GM19463 (cell line): ENCODE measurements at regions not wholly inside any gene's neighbourhood (a gene's known extent, or its start where the extent isn't known, plus 50 kb on each side); places are given as distances from the start of the nearest gene placed in this dataset.

Experiments
- ATAC-seq: cut with Tn5 transposase; IDR thresholded peaks from one replicate; pipeline ENCODE4 v1.9.1; 2021; ENCODE audit warnings: mild to moderate bottlenecking, moderate library complexity; ENCODE audit not compliant: unreplicated experiment

DNA sequence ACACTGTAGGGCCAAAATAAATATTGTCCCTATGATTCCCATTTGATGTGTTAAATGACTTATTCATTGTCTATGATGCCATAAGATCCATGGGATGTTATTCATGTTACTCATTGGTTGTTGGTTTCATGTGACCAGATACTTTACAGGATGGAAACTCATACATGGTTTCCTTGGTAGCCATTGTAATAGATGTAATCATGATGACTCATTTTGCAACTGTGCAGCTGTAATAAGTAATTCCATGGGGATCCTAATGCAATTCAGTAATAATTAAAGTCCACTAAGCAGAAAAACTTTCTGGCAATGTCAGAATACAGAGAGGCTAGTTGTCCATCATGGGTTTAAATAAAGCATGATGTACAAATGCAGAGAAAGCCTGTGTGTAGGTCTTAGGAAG is 389.7 kb upstream of the NR3C2 start:
- ATAC-seq: no peak

DNA sequence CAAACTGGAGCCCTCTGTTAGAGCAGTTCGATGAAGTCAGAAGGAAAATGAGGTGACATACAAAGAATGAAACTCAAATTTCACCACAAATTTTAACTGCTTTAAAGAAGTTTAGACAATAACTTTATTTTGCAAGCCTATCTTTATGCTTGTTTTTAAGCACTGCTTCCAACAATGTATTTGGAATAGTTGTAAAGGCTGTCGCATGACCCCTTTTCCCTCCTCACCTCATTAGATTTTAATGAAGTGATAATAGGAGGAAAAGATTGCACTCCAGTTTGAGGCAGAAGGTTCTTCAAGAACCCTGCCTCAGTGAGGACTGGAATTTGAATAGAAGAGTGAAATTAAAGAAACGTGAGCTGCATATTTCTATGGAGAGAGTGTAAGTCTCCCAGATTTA is 386.1 kb upstream of the NR3C2 start:
- no peak for ATAC-seq

DNA sequence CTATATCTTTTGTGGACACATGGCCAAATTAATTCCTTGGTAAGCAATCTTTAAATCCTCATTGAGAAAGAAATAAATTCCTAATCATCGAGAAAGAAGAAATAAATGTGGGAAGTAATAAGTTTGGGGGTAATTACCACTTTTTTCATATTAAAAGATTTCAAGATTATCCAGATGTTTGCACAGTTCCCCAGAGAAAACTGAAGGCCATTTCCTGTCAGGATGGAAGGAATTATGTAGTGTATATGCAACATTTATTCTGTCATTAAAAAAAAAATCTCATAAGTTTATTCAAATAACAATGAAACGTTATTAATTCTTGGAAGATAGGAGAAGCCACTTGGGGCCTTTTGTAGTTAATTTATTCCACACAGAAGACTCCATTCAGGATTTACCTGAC is 385.6 kb upstream of the NR3C2 start:
- ATAC-seq: no peak

- no peak for ATAC-seq
Measured at GRCh38 chr4:148823419-148823769, 381.2 kb upstream of the NR3C2 start.

GRCh38 chr4:148822572-148823418 is 380.6 kb upstream of the NR3C2 start:
- ATAC-seq: no peak

DNA sequence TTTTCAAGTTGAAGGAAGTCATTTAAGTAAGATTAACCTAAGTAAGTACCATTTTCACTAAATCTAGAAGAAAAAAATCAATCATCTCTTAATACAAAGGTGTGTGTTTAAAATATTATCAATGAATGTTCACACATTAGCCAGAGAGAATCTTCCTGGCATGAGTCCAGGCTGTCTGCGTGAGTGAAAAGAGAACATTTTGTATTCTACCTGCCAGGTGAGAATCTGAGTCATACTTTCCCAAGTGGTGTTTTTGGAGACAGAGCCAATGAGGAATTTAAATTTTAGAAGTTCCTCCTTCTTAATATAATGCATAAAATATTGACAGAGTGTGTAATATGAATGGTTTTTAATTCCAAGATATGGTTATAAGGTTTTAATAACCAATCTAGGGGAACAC is 371.8 kb upstream of the NR3C2 start:
- no peak for ATAC-seq

DNA sequence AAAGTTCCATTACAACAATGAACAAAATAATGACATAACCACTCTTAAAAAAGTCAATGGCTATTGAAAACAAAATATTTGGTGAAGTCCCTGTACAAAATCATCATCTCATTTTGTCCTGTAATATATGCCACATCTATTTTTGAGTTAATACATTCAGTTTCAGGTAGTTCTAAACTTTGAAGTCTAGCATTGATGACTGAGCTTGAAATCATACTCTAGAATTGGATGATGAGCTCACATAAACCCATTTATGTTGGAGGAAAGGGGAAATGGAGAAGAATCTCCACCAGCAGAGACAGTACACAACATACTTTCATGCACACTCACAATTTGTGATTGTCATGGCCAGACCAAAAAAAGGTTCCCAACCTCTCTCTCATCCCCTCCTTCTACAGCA is 371.1 kb upstream of the NR3C2 start:
- no peak for ATAC-seq

DNA sequence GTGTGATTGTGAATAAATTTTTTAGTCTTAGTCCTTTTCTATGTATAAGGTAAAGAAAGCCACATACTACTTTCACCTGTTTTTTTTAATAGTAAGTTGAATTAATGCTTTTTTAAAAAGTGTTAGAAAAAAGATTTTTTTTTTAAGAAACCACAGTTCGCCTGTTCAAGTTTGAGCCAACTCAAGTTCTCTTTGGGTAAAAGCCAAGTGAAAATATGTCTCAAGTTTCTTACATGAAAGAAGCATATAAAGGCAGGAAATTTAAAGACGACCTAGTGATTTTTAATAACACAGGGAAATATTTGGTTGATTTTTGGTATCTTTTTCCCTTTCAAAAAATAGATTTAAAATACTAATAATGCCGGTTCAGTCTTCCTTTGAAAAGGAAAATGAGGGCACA is 369.9 kb upstream of the NR3C2 start:
- no peak for ATAC-seq

GRCh38 chr4:148810461-148810860 is 368.2 kb upstream of the NR3C2 start:
- ATAC-seq: no peak

DNA sequence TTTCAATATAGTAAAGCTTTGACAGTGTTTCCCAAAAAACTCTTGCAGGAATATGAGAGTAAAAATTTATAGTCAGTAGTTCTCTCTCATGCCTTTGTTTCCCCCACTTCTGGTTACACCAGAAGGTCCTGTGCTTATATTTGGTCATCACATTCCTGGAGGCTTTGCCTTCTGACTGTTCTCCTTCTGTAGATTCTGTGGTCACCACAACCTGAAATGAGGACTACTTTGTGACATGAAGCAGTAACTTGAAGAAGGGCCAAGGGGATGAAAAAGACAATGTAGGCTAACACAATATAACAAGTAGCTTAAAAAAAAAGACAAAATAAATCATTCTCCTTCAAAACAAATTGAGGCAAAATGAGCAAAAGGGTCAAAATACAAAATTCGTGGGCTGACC is 366.2 kb upstream of the NR3C2 start:
- no peak for ATAC-seq

- ATAC-seq: no peak
Measured at GRCh38 chr4:148800940-148801339, 358.7 kb upstream of the NR3C2 start.

DNA sequence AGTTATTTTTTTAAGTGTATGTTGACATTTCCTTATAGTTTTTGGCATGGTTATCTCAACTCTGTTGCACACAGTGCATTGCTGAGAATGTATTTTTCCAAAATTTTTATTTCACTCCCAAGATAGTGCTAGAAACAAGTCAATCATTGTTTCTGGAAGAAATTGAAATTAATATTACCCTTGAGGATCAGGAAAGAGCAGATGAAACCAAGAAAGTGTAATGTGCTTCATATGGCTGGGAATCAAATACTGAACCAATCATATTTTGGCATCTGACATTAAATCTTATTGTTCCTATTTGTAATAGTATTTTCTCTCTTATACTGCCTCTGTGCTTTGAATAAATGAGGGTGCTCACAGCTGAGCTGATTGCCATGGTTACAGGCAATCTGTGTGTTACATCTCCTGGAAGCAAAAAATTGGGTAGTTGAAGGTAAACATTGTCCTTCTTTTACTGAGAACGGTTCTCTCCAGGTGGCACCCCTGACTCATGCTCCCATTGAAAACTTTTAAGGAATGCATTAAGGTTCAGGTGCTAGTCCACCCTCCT is 358.2 kb upstream of the NR3C2 start:
- ATAC-seq: no peak

GRCh38 chr4:148795156-148795864 is 353.1 kb upstream of the NR3C2 start:
- ATAC-seq: no peak

GRCh38 chr4:148793221-148793620 is 351.0 kb upstream of the NR3C2 start:
- ATAC-seq: no peak

- no peak for ATAC-seq
Measured at GRCh38 chr4:148790691-148791090, 348.5 kb upstream of the NR3C2 start.

- ATAC-seq: no peak
Measured at GRCh38 chr4:148790246-148790645, 348.0 kb upstream of the NR3C2 start.

DNA sequence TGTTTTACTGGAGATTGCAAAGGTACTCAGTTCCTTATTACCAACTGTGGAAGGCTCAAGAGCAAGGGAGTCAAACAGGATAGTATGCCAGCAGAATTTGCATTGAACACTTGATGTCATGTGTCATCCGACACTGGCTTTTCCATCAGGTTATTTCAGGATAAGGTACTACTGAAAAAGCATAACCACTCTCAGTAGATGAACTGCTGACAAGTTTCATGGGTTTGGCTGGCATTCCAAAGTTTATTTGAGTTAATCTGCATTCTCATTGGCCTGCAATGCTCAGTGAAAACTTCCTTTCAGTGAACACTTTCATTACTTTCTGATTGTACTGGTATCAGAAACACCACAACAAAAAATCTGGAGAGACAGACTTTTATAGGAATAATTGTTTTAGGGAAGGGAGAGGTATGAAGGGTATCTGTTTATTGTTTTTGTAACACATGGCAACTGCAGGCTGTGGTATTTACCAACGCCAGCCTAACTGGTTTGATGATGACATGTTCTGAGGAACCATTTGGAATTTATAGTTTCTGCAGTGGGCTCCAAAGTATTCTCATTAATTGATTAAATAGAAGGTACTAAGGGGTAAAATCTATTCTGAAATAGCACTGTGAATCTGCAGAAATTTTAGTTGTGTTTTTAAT is 345.7 kb upstream of the NR3C2 start:
- no peak for ATAC-seq

DNA sequence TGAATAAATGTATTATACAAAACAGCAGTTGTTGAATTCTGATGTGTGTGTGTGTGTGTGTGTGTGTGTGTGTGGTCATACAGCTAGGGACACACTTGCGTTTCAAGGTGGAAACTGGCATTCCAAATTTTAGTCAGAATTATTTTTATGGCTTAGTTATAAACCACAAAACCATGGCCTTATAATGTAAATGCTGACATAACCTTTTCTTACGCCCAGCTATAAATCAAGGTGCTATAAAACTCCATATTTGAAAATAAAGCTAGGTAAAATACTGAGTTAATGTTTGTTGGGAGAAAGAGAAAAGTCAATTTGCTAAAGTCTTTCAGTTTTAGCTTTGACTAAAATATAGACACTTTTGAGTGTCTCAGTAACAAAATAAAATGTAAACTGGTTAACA is 345.1 kb upstream of the NR3C2 start:
- no peak for ATAC-seq

DNA sequence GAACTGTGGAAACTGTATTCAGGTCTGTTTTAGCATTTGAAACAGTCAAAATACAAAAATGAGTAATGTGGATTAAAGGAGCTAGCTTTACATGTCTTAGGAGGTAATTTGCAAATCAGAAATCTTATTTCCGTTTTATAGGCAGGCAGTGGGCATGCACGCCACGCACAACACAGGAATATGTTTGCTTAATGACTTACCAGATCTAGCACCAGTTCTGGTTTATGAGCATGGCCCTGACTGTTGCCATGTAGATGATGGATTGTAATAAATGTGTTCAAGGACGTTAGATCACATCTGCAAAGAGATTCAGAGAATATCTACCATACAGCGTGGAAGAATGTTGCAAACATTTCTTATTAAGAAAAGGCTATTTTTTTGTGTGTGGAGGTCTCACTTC is 344.5 kb upstream of the NR3C2 start:
- ATAC-seq: no peak

GRCh38 chr4:148782284-148782683 is 340.1 kb upstream of the NR3C2 start:
- no peak for ATAC-seq

DNA sequence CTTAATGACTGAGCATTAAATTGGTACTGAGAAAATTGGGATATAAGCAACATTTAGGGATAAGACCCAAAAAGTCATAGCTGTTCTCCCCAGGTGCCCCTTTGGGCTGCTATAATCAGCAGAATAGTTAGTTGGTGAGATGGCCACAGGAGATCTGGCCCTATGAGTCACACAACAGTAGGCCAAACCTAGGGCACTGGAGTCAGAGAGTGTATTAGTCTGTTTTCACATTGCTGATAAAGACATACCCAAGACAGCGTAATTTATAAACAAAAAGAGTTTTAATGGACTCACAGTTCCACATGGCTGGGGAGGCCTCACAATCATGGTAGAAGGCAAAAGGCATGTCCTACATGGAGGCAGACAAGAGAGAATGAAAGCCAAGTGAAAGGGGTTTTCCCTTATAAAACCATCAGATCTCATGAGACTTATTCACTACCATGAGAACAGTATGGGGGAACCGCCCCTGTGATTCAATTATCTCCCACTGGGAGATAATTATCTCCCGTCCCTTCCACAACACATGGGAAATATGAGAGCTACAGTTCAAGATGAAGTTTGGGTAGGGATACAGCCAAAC is 338.3 kb upstream of the NR3C2 start:
- ATAC-seq: no peak
